Neural cell (in vitro differentiated cells): ENCODE measurements at regions not wholly inside any gene's neighbourhood (a gene's known extent, or its start where the extent isn't known, plus 50 kb on each side); places are given as distances from the start of the nearest gene placed in this dataset.

ENCODE experiments used
- H2AFZ ChIP-seq: fragments of 200-600, 300-800 bp; sonication (generic), shearing (Covaris generic); 2 replicates; pipeline ENCODE4 v1.6.0; 2014; ENCODE audit warnings: low read depth, mild to moderate bottlenecking, antibody characterized with exemption, low read length, moderate library complexity
- H3F3A ChIP-seq: fragments of 200-600 bp; shearing (Covaris generic); 2 replicates; pipeline ENCODE4 v1.6.1; 2016; ENCODE audit warnings: mild to moderate bottlenecking, moderate library complexity, mixed read lengths, antibody characterized with exemption, low read length; ENCODE audit not compliant: insufficient read depth, poor library complexity, severe bottlenecking
- H3K27ac ChIP-seq: fragments of 200-600, 300-800 bp; sonication (generic), shearing (Covaris generic); 2 replicates; pipeline ENCODE4 v1.5.1; 2014; ENCODE audit warnings: mild to moderate bottlenecking, low read length, moderate library complexity
- H3K27me3 ChIP-seq: fragments of 300-800, 200-600 bp; sonication (generic), shearing (Covaris generic); 2 replicates; pipeline ENCODE4 v1.6.0; 2014; ENCODE audit warnings: mild to moderate bottlenecking, low read depth, low read length, moderate library complexity; ENCODE audit not compliant: insufficient read depth
- H3K36me3 ChIP-seq: fragments of 300-800, 200-600 bp; sonication (generic), shearing (Covaris generic); 2 replicates; pipeline ENCODE4 v1.5.1; 2014; ENCODE audit warnings: mild to moderate bottlenecking, antibody characterized with exemption, low read length, moderate library complexity; ENCODE audit not compliant: insufficient read depth
- H3K4me2 ChIP-seq: fragments of 300-800, 200-600 bp; sonication (generic), shearing (Covaris generic); 2 replicates; pipeline ENCODE4 v1.6.0; 2014; ENCODE audit warnings: mild to moderate bottlenecking, low read length
- H3K4me3 ChIP-seq: fragments of 300-800, 200-600 bp; sonication (generic), shearing (Covaris generic); 2 replicates; pipeline ENCODE4 v1.5.1; 2014; ENCODE audit warnings: mild to moderate bottlenecking, low read length, moderate library complexity
- H3K79me2 ChIP-seq: fragments of 200-600 bp; shearing (Covaris generic); replicated peaks from 2 replicates; pipeline ENCODE4 v1.6.0; 2014; ENCODE audit warnings: mild to moderate bottlenecking, low read length, moderate library complexity; ENCODE audit not compliant: insufficient read depth
- H3K9ac ChIP-seq: fragments of 300-800, 200-600 bp; sonication (generic), shearing (Covaris generic); 2 replicates; pipeline ENCODE4 v1.6.1; 2016; ENCODE audit warnings: mild to moderate bottlenecking, low read length, mixed read lengths
- H3K9me2 ChIP-seq: fragments of 200-600 bp; shearing (Covaris generic); 2 replicates; pipeline ENCODE4 v1.6.1; 2016; ENCODE audit warnings: mild to moderate bottlenecking, low read length, mixed read lengths; ENCODE audit not compliant: insufficient read depth
- H3K9me3 ChIP-seq: fragments of 200-600, 300-800 bp; sonication (generic), shearing (Covaris generic); 2 replicates; pipeline ENCODE4 v1.6.1; 2016; ENCODE audit warnings: mild to moderate bottlenecking, mixed run types, low read length, moderate library complexity, mixed read lengths
- H4K20me1 ChIP-seq: fragments of 200-600 bp; shearing (Covaris generic); 2 replicates; pipeline ENCODE4 v1.6.1; 2016; ENCODE audit warnings: mild to moderate bottlenecking, mixed run types; ENCODE audit not compliant: insufficient read depth
- EP300 ChIP-seq: fragments of 450-650 bp; conservative IDR thresholded peaks from 2 replicates; pipeline ENCODE4 v1.6.1; 2014; ENCODE audit warnings: antibody characterized with exemption, mild to moderate bottlenecking, moderate library complexity; ENCODE audit not compliant: poor library complexity, severe bottlenecking
- EZH2 ChIP-seq: fragments of 200-600, 300-800 bp; shearing (Covaris generic), sonication (generic); IDR thresholded peaks from 2 replicates; pipeline ENCODE4 v1.6.1; 2014; ENCODE audit warnings: antibody characterized with exemption, low read length, borderline replicate concordance, mild to moderate bottlenecking; ENCODE audit not compliant: insufficient read depth, poor library complexity, severe bottlenecking
- MXI1 ChIP-seq: fragments of 450-650 bp; conservative IDR thresholded peaks from 2 replicates; pipeline ENCODE4 v1.6.1; 2014; ENCODE audit warnings: antibody characterized with exemption, mild to moderate bottlenecking; ENCODE audit not compliant: poor library complexity, severe bottlenecking
- POLR2AphosphoS5 ChIP-seq: IDR thresholded peaks from 2 replicates; pipeline ENCODE4 v1.6.1; 2012
- RAD21 ChIP-seq: fragments of 450-650 bp; conservative IDR thresholded peaks from 2 replicates; pipeline ENCODE4 v1.6.1; 2014; ENCODE audit warnings: antibody characterized with exemption, mild to moderate bottlenecking, moderate library complexity
- SMC3 ChIP-seq: fragments of 450-650 bp; conservative IDR thresholded peaks from 2 replicates; pipeline ENCODE4 v1.6.1; 2014; ENCODE audit warnings: antibody characterized with exemption, mild to moderate bottlenecking, moderate library complexity; ENCODE audit not compliant: poor library complexity
- TAF1 ChIP-seq: IDR thresholded peaks from 2 replicates; pipeline ENCODE4 v1.6.1; 2012; ENCODE audit warnings: low read depth
- TF ChIP-seq, protein P1 (sequence below): fragments of 450-650 bp; IDR thresholded peaks from 2 replicates; pipeline ENCODE4 v1.5.1; 2014; ENCODE audit warnings: antibody characterized with exemption, mild to moderate bottlenecking, moderate library complexity; ENCODE audit not compliant: poor library complexity, severe bottlenecking
- TF ChIP-seq, protein P2 (sequence below): IDR thresholded peaks from 2 replicates; pipeline ENCODE4 v1.6.1; 2012; ENCODE audit warnings: borderline replicate concordance

DNA sequence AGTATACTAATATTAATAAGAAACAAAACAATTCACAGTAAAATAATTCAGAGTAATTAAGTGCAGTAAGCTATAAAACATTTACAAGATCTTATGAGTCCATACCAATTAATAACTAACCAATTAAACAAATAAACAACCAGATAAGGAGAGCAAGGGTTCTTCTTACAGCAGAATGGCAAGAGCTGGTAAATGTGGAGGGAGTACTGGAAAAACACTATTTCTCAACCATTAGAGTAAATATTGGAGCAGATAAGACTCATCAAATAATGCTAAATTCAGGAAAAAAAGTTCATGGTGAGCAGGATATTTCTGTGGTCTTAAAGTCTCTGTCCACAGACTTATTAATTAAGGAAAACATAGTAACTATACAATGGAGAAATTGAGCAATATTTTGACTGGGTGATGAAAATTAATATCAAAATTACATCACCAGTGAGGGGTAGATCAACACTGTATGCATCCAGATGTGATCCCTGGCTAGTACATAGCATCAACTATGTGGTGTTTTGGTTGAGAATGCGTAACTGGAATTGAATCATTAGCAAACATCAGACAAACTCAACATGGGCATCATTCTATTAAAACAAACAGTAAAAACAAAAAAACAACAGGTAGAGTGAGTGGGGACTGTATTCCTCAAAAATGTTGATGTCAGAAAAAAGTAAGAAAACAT, 1376.7 kb downstream of the PCDH19 start:
- Histone ChIP-seq H3K9me2 (no peaks in the 10 kb centered on the region), H2AFZ (no peak overlapping the region), H4K20me1 (no peaks in the 10 kb centered on the region), H3K27ac (no peak overlapping the region), H3K9ac (no peak overlapping the region), H3K9me3 (no peaks in the 10 kb centered on the region), H3K79me2 (no peaks in the 10 kb centered on the region), H3K27me3 (no peaks in the 10 kb centered on the region), H3K4me2 (no peak overlapping the region), H3K36me3 (no peaks in the 10 kb centered on the region), H3F3A (no peaks in the 10 kb centered on the region), H3K4me3 (no peak overlapping the region)
- TF ChIP-seq EZH2 = no peak
- no peak for TF ChIP-seq POLR2AphosphoS5
- TF ChIP-seq RAD21 = no peak
- no peak for TF ChIP-seq SMC3
- no peak for TF ChIP-seq TAF1
- TF ChIP-seq, protein P1, sequence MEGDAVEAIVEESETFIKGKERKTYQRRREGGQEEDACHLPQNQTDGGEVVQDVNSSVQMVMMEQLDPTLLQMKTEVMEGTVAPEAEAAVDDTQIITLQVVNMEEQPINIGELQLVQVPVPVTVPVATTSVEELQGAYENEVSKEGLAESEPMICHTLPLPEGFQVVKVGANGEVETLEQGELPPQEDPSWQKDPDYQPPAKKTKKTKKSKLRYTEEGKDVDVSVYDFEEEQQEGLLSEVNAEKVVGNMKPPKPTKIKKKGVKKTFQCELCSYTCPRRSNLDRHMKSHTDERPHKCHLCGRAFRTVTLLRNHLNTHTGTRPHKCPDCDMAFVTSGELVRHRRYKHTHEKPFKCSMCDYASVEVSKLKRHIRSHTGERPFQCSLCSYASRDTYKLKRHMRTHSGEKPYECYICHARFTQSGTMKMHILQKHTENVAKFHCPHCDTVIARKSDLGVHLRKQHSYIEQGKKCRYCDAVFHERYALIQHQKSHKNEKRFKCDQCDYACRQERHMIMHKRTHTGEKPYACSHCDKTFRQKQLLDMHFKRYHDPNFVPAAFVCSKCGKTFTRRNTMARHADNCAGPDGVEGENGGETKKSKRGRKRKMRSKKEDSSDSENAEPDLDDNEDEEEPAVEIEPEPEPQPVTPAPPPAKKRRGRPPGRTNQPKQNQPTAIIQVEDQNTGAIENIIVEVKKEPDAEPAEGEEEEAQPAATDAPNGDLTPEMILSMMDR = no peak
- no peak for TF ChIP-seq EP300
- TF ChIP-seq MXI1 = no peak
- TF ChIP-seq, protein P2, sequence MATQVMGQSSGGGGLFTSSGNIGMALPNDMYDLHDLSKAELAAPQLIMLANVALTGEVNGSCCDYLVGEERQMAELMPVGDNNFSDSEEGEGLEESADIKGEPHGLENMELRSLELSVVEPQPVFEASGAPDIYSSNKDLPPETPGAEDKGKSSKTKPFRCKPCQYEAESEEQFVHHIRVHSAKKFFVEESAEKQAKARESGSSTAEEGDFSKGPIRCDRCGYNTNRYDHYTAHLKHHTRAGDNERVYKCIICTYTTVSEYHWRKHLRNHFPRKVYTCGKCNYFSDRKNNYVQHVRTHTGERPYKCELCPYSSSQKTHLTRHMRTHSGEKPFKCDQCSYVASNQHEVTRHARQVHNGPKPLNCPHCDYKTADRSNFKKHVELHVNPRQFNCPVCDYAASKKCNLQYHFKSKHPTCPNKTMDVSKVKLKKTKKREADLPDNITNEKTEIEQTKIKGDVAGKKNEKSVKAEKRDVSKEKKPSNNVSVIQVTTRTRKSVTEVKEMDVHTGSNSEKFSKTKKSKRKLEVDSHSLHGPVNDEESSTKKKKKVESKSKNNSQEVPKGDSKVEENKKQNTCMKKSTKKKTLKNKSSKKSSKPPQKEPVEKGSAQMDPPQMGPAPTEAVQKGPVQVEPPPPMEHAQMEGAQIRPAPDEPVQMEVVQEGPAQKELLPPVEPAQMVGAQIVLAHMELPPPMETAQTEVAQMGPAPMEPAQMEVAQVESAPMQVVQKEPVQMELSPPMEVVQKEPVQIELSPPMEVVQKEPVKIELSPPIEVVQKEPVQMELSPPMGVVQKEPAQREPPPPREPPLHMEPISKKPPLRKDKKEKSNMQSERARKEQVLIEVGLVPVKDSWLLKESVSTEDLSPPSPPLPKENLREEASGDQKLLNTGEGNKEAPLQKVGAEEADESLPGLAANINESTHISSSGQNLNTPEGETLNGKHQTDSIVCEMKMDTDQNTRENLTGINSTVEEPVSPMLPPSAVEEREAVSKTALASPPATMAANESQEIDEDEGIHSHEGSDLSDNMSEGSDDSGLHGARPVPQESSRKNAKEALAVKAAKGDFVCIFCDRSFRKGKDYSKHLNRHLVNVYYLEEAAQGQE = no peak

DNA sequence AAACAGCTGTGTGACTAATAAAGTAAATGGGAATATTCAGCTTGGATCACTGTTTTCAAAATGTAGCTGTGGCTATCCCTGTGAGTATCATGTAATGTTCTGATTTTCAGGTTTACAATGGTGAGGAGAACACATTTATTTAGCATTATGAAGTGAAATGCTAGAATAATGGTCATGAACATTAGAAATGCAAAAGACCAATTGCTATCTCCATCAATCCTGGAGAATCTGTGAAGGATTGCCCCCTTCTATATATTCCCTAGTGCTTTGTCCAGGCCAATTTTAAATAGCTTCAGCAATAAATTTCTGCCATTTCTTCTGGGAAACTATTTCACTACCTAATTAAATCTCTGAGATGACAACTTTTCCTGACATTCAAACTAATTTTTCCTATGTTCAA, 1399.1 kb downstream of the PCDH19 start:
- H2AFZ ChIP-seq = no peak overlapping the region
- no peaks in the 10 kb centered on the region for H3K79me2 ChIP-seq
- no peak overlapping the region for H3K27ac ChIP-seq
- H4K20me1 ChIP-seq = no peaks in the 10 kb centered on the region
- H3K4me2 ChIP-seq = no peak overlapping the region
- H3F3A ChIP-seq = no peaks in the 10 kb centered on the region
- no peaks in the 10 kb centered on the region for H3K27me3 ChIP-seq
- no peak overlapping the region for H3K4me3 ChIP-seq
- no peaks in the 10 kb centered on the region for H3K9me2 ChIP-seq
- TF ChIP-seq, protein P1 = no peak
- TF ChIP-seq TAF1 (no peak), SMC3 (no peak), EZH2 (no peak), MXI1 (no peak), EP300 (no peak), POLR2AphosphoS5 (no peak), RAD21 (no peak)
- TF ChIP-seq, protein P2 = no peak
- no peak overlapping the region for H3K9ac ChIP-seq
- no peaks in the 10 kb centered on the region for H3K36me3 ChIP-seq
- no peaks in the 10 kb centered on the region for H3K9me3 ChIP-seq
